Activated T-cell treated with anti-CD3 and anti-CD28 coated beads for 1 hour (primary cell): ENCODE measurements at regions not wholly inside any gene's neighbourhood (a gene's known extent, or its start where the extent isn't known, plus 50 kb on each side); places are given as distances from the start of the nearest gene placed in this dataset.

Source experiments
- DNase-seq: peaks from one replicate; pipeline ENCODE4 v3.0.0-alpha.2; 2020; ENCODE audit warnings: low read depth

DNA sequence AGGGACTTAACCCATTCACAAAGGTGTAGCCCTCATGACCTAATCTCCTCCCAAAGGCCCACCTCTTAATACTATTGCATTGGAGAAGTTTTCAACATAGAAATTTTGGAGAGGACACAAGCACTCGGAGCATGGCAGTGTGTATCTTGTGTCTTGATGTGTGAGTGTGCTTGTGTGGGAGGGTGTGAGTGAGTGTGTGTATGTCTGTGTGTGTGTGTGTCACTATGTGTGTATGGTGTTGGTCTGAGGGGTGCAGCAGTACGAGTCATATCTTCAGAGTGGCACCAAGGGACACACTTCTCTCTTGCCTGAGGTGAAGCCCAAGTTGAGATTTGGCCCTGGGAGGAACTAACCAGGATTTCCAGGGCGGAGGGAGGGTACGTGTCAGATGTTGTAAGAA is 73.7 kb downstream of the NAV1 start:
- DNase-seq = no peak

DNA sequence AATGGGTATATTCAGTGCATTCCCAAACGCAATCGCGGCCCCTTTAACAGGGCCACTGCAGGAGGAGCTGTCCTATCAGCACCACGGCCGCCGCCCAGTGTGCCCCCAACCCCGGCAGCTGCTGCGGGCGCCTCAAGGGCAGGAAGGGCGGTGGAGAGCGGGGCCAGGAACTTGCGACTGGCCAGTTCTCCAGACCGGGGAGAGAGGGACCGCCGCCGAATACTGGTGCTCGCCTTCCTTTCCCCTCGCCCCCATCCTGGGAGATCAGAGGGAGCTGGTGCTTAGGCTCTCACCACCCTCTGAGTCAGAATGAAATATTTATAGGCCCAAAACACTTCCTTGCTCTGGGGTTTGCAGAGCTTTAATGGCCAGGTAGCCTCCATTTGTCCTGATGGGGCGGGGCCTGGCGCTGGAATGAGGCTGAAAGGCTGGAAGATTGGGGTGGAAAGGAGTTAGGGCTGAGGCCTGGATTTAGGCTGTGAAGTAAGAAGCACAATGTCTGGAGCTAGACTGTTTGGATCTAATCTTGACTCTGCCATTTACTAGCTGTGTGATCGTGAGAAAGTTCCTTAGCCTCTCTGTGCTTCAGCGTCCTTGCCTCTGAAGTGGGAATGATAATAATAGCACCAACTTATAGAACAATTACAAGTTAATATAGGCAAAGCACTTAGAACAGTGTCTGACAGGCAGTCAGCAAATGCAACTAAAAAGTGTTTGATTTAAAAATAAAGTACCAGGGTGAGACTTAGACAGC is 75.5 kb downstream of the NAV1 start:
- no peak for DNase-seq

GRCh38 chr1:201617157-201617556 is 78.2 kb downstream of the NAV1 start:
- no peak for DNase-seq

DNA sequence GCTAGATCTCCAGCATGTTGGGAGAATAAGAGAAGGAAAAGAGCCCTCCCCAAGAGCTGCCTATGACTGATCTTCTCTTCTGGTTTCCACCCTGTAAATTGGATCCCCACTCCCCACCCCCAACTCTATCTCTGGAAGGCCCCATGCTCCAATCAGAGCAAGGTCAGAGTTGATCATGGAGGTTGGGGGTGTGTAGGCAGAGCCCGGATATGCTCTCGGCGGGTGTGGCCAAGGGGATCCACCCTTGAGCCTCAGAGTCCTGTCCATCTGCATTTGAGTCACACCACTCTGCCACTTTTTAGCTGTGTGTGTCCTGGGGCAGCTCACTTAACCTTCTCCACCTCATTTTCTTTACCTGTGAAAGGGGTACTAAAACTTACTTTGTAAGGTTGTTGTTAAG is 79.5 kb downstream of the NAV1 start:
- DNase-seq = no peak

DNA sequence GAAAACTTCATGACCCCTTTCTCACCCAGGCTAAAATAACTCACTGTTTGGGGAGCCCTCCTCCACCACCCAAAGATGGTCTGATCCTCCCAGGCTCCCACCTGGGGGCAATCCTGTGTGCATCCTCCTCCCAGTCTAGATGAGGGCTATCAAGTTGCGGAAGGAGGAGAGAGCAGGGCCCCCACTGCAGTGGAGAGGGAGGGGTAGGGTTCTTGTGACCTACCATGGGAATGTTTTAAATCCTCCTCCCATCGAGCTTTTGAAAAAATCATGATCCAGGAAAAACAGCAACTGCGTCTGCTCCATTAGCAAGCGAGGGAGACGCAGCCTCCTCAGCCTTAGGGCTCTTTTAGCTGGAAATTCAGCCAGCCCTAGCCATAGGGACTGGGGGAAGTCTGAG is 80.0 kb downstream of the NAV1 start:
- DNase-seq = no peak

DNA sequence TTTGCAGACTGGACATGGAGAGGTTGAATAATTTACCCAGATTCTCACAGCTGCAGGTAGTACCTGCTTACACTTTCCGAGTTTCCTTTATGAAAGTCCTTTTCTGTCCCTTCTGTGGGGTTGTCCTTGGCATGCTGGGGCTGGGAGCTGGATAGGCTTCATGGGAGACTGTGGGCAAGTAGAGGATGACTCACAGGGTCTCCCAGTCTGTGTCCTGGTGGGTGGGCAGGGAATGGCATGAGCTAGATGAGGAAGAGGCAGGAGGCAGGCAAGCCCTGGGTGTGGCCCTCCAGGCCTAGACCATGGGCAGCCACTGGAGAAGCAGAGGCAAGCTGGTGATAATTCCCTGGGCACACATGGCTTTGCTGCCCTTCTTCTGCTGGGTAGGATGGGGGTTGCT is 80.6 kb downstream of the NAV1 start:
- no peak for DNase-seq

DNA sequence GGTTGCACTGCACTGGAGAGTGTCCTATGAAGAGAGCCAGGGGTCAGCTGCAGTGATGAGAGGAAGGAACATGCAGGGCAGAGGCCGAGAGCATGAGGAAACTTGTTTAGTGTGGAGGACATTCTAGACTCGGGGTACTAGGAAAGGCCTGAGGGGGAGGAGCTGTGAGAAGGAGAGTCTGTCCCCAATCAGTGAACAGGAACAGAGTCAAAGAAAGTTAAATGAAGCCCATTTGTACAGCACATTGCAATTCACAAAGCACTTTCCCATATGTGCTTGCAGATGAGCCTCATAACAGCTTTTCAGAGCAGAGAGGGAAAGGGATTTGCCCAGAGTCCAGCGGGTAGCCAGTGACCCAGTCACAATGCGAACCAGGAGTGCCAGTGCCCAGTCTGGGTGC is 83.4 kb downstream of the NAV1 start:
- no peak for DNase-seq

- no peak for DNase-seq
Measured at GRCh38 chr1:201622824-201623223, 83.9 kb downstream of the NAV1 start.

- no peak for DNase-seq
Measured at GRCh38 chr1:201624741-201625225, 85.9 kb downstream of the NAV1 start.

GRCh38 chr1:201625226-201625761 is 86.4 kb downstream of the NAV1 start:
- DNase-seq = no peak

DNA sequence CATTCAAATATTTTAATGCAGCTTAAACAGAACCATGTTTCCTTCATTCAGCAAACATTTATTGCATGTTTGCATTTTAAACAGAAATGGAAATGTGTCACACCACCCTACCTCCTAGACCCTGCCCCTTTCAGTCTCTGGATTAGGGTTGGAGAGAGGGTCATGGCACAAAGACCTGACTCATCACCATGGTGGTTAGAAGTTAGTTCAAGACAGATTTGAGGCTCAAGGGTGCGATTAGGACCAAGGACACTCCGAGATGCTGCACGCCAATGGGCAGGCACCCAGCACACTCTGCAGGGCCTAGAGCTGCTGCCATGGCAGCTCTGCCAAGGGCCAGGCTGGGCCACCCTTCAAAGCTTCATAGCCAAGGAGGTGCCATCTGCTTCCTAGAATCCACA is 86.9 kb downstream of the NAV1 start:
- DNase-seq = no peak

GRCh38 chr1:201626629-201627275 is 87.8 kb downstream of the NAV1 start:
- DNase-seq = no peak

GRCh38 chr1:201628490-201628889 is 89.6 kb downstream of the NAV1 start:
- DNase-seq = no peak

DNA sequence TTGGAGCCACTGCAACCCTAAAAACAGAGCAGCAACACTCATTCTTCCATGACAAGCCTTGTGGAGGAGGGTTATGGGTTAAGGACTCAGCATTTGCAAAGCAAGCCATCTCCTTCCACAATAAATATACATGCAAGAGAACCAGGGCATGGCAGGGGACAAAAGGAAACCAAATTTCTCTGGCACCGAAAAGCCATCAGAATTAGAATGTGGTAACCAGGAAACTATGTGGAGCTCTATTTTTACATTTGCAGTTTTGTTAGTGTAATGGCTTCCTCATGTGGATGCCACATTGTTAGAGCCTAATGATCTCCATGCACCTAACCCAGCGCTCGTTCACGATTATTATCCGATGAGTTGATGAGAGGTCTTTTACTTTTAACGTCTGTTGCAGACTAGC is 91.7 kb downstream of the NAV1 start:
- no peak for DNase-seq

DNA sequence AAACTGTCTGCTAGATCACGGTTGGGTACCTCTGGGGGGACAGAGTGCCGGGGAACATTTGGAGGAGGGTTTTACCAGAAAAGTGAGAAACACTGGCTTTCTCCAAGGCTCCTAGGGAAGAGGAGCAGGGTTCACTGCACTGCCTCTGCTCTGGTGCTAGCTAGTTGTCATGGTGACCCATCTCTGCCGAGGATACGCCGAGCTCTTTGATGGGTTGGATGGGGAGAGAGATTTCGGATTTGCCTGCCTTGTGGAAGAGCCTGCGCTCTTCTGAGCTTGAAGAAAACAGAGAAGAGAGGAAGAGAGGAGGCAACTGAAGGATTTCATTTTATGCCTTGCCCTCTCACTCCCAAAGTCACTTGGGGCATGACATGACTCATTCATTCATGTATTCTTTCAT is 92.1 kb downstream of the NAV1 start:
- no peak for DNase-seq

DNA sequence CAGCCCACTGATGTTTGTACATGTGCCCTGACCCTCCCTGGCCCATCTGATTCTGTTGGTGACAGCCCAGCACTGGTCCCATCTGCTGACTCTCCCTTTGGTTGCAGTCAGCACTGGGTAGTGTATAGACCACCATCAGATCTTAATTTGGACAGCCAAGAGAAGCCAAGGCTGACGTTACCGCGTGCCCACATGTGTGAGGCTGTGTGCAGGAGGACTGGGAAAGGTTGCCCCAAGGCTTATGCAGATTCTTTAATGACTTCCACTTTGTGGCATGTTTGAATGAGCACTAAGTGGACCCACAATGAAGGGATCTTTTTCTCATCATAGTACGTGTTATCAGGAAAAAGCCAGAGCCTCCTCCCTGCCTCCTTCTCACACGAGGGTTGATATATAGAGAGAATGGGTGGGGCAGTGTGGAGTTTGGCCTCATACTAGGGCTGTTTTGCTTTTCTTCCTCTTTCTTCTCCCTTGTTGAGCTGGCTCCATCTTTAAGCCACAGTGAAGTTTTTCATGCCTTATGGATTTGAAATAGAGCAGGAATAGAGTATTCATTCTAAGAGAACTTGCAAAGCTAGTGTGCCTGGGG is 93.5 kb downstream of the NAV1 start:
- DNase-seq = no peak

DNA sequence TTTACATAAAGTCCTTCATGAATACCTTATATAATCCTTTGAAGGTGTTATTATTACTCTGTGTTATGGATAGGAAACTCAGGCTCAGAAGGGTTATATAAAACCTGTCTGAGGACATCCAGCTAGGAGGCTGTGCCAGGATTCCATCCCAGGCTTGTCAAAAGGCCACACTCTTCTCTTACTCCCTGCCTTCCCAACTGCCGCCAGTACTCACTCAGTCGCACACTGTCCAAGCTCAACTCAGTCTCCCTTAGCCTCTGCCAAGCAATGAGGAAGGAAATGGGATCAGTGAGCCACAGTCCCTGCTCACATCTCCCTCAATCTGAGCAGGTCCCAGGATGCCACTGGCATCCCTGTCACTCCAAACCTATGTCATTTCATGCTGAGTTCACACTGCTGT is 94.4 kb downstream of the NAV1 start:
- no peak for DNase-seq

DNA sequence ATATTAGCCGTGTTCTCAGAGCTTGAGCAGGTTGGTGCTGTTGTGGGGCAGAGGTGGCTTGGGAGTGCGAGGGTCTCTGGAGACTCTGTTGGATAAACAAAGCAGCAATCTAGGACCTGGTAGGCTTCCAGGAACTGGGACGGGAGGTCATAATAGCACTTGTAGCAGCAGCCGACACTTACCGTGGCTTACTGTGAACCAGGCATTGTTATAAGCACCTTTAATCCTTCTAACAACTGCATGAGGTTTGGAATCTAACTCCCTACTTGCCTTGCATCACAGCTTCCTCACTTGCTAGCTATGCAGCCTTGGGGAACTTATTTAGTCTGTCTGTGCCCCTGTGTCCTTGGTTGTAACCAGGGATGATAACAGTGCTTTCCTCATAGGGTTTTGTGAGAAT is 94.9 kb downstream of the NAV1 start:
- DNase-seq = no peak

DNA sequence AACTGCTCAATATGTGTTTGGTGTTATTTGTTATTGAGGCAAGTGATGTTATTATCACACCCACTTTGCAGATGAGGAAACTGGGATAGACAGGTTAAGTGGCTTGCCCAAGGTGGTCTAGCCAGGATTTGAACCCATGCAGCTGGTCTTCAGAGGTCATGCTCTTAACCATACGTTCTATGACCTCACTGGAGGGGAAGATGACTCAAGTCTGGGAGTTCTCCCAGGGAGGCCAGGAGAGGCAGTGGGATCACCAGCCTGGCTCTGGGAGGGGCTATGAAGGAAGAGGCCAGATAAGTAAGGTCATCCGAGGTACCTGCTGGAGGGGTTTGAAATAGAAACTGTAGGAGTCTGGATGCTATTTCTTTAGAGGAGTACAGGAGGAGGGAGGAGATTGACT is 95.3 kb downstream of the NAV1 start:
- no peak for DNase-seq

DNA sequence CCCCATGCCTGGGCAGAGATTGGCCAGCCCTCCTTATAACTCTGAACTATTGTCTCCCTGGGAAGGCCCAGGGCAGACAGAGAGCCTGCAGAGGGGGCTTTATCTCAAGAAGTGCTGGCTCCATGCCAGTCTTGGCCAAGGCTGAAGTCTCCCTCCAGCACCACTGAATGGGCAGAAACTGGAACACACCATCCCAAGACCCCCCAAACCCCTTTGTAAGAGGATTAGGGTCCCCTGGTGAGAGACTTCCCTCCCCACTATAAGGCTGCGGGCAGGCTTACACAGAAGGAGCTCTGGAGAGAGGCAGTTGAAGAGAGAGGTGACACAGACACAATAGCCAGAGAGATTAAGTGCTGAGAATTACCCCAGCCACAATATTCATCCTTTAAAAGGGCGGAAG is 97.2 kb downstream of the NAV1 start:
- DNase-seq = no peak

GRCh38 chr1:201636510-201636971 is 97.6 kb downstream of the NAV1 start:
- no peak for DNase-seq

GRCh38 chr1:201637282-201638079 is 98.6 kb downstream of the NAV1 start:
- no peak for DNase-seq
